ENCODE measurements at regions not wholly inside any gene's neighbourhood (a gene's known extent, or its start where the extent isn't known, plus 50 kb on each side); places are given as distances from the start of the nearest gene placed in this dataset.
"Not testable (repeated sequence)": the region's sequence is repeated elsewhere in the genome, so short reads cannot be mapped to it uniquely, and the experiment has no call there.

DNA sequence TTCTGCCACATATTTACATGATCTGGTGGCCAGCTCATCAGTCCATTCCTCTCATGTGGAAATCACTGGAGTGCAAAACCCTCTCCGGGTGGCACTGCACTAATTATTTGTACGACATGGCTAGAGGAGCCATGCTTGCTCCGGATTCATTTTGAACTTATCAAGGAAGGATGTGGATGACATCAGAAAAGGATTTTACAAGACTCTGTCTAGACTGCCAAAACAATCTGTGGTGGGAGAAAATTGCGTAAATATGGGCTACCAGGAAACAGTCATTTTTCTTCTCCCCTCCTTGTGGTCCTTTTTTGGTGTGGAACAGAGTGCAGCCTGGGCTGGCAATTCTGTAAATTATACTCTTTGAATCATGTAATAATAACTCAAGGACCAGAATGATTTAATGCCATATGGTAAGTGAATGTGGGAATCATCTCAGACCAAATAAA is 123.4 kb upstream of the IFNE start:
- DNase-seq: no peak

DNA sequence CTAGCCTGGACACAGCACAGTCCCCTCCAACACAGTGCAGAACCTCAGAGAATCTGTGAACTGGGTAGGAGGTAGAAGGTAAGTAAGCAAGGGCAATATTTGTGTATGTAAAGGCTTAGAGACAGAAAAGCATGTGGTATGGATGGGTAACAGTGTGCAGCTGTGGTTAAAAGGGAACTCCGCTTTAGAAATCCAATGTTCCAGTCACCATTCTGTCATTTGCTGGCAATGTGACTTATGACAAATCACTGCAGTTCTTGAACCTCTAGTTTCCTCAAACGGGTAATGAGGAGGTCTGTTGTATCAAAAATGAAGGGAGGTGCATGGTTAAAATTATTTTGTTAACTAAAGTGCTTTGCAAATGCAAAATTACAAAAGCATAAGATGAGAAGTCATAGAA is 125.5 kb upstream of the IFNE start:
- no peak for DNase-seq

DNA sequence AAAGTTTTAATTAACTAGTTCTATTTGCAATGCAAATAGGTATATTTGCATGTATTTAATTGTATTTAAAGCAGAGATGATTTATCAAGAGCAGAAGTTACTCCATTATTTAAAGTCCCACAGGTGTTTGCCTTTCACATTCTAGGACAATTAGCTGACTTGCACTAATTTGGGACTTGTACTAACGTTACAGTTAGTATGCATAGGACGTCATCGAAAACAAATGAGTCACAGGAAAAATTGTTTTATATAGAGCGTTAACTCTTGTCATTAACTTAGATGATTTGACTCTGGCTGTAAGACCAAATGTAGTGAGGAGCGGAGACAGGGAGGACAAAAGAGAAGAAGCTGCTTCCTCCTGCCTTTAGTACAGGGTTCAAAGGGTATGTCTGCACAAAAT is 126.1 kb upstream of the IFNE start:
- no peak for DNase-seq

DNA sequence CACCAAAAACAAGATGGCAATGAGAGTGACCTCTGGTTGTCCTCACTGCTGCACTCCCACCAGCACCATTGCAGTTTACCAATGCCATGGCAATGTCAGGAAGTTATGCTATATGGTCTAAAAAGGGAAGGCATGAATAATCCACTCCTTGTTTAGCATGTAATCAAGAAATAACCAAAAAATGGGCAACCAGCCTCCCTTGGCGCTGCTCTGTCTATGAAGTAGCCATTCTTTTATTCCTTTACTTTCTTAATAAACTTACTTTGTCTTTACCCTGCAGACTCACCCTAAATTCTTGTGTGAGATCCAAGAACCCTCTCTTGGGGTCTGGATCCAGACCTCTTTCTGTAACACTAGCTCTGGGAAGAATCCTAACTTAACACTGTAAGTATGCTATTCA is 127.4 kb upstream of the IFNE start:
- no peak for DNase-seq

DNA sequence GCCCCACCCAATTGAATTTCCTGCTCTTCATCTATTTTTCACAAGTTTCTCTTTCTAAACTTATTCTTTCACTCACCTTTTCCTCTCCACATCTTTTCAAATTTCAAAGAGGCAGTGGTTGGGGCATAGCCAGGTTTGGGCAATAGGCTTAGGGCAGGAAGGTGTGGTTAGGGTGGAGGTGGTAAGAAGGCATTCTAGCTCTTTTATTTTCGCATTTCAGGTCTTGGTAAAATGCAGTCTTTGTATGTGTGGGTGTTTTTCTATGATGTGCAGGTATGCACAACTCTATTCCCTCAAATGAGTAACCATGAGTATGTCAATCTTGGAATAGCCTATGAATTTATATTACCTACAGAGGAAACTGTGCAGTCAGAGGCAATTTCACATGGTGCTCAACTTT is 129.8 kb upstream of the IFNE start:
- DNase-seq: peak; percentile 62

DNA sequence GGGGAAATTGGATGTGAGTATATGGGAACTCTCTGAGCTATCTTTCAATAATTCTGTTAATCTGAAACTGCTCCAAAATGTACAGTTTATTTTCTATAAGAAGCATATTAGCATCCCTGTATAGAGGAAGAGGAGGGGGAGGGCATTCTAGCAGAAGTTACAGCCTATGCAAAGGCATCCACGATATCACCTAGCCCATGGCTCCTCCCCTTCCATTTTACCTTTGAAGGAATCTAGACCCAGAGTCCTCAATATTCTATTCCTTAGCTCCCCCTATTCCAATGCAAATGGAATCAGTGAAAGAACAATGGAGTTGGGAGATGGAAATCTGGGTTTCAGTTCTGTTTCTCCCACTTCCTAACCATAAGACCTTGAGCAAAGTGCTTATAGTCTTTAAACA is 132.9 kb upstream of the IFNE start:
- no peak for DNase-seq

DNA sequence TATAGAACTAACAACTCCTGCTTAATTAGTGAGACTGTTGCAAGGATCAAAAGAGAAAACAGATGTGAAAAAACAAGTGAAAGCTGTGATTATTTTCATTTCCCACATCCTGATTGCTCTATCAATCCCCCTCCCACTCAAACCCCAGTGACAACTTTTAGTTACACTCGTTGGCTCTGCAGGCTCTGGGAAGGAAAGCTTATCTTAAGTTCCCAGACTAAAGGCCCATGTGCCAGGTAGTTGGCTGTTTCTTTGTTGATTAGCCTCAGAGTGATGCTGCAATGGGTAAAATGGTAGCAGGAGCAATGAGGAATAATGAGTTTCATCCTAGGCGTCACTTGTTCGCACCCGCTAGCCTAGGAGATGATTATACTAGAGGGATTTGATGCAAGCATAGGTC is 133.3 kb upstream of the IFNE start:
- no peak for DNase-seq

DNA sequence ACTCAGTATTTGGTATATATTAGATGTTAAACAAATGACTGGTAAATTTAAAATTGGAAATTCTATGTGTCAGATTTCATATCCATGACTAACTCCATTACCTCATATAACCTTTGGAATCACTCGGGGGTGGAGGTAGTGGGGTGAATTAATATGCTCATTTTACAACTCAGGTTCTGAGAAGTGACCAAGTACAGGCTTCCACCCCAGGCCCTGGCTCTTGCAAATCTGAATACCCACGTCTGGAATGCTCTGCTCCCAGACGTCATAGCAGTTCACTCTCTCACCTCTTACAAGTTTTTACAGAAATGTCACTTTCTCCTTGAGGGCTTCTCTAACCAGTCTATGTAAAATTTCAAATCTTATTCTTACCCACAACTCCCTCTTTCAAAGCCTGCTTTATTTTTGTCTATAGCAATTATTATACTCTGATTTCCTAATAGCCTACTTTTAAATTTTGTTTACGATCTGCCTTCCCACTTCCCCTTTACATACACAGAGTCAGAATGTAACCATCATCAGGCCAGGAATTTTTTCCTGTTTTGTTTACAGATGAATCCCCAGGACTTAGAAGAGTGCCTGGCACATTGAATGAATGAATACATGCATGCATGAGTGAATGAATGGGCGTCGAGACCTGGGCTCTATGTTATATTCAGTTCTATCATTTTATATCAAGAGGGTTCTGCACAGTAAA is 134.1 kb upstream of the IFNE start:
- DNase-seq: no peak

DNA sequence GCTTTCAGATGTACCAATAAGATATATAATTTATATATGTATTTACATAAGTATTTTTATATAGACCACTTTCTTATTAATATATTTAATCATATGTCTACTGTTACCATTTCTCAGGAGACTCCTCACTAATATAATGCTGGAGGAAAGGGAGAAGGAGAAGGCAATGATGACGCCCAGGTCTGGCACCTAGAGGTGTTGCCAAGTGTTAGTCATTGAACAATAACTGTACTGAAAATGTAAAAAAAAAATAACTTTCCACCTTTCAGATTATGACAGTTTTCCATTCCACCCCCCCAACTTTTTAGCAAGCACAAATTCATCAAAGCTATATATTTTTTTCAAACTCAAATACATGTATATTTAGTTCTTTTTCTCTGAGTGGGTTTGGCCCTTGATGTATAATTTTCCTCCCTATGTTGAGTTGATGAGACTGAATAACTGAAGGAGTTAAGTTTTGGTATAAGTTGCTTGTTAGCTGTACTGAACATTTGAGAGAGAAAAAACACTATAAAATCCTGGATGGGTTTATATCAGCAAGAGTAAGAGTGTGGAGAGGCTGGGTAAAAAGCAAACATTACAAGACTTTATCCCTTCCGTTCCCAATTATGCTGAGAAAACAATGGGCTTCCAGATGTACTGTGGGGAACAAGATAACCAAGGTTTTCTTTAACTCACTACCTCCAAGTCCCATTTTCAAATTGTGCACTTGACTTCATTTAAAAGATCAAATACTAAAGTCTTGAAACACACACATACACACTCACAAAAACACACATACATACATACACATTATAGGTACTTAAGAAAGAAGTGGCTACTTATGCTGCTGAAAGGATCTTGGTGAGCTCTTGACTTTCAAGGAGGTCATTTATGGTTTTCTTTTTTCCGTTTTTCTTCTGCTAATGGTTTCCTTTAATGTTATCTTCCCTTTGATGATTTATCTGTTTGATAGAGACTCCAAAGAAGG is 142.8 kb upstream of the IFNE start:
- no peak for DNase-seq

DNA sequence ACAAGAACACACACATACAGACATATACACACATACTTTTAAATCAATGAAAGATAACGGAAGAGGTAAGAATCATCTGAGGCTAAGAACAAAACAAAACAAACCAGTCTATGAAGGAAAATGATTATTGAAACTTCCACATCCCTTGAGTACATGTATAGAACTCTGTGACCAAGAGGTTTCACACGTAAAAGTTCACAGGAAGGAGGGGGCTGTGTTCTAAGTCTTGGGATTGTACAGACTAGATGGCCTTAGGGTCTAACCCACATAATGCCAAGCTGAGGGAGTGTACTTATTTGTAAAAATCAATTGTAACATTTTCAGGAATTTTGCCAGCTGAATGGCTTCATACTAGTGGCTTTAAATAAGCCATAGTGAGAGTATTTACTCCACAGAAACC is 144.4 kb upstream of the IFNE start:
- DNase-seq: no peak

DNA sequence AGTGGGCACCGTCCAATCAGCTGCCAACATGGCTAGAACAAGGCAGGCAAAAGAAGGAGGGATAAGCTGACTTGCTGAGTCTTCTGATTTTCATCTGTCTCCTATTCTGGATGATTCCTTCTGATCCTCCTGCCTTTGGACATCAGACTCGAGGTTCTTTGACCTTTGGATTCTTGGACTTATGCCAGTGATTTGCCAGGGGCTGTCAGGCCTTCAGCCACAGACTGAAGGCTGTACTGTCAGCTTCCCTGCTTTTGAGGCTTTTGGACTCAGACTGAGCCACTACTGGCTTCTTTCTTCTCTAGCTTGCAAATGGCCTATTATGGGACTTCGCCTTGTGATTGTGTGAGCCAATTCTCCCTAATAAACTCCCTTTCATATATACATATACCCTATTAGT is 146.8 kb upstream of the IFNE start:
- DNase-seq: not testable (repeated sequence)

DNA sequence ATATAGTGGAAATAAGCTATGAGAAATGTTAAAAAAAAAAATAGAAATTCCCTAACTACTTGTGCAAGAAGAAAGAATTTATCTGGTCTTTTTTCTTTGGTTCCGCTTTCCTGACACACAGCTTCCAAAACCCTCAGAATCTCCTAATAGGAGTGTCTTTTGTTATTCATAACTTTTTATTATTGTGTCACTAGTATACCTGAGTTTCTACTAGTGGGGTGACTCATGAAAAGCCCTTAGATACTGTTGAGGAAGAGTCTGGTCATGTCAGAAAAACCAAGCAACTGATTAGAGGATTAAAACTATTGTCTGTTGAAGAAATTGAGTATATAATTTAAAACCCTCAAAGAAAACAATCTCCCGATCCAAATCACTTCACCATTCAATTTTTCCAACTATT is 152.8 kb upstream of the IFNE start:
- DNase-seq: no peak

DNA sequence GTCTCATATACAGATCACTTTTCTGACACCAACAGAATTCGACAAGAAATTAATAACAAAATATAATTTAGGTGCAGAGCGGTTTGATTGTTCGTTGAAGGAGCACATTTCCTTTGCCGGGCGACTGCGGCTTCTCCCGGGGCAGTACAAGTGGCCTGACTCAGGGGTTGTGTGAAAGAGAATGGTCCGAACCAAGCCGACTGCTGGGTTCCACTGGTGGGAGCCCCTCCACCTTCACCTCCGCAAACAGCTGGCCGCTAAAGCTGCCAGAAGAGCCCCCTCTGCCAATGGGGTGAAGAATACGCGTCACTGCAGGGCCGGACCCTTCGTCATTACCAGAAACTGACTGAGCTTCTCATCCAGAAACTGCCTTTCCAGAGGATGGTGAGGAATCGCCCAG is 156.0 kb upstream of the IFNE start:
- no peak for DNase-seq

DNA sequence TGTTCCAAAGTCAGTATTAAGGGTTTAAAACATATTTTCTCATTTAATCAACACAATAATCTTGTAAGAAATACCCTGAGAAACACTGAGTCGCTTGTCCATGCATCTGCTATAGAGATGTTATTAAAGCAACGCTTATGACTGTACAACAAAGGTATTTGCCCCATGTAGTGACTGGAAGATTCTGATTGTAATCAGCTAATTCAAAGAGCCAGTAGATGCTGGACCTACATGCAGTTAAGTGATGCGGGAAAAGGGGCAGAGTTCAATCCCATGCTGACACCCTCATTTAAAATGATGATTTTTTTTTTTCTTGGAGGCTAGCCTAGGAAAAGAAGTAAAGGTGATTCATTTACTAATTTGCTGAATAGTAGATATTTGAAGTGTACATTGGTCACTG is 149.3 kb upstream of the MTAP start:
- no peak for DNase-seq

DNA sequence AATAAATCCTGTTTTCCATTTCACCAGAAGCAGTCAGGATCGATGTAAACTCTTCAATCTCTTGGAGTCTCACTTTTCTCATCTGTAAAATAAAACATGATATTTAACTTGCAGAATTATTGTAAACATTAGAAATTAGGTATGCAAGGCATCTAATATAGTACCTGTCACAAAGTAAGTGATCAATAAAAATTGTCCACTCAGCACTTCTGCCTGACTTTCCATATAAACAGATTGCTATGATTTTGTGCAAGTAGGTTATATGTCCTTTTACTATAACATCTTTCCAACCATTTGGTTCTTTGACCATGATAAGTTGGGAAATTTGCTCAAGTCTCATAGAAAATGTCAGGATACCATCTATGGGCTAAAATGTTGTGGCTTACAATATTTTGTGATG is 148.8 kb upstream of the MTAP start:
- no peak for DNase-seq

DNA sequence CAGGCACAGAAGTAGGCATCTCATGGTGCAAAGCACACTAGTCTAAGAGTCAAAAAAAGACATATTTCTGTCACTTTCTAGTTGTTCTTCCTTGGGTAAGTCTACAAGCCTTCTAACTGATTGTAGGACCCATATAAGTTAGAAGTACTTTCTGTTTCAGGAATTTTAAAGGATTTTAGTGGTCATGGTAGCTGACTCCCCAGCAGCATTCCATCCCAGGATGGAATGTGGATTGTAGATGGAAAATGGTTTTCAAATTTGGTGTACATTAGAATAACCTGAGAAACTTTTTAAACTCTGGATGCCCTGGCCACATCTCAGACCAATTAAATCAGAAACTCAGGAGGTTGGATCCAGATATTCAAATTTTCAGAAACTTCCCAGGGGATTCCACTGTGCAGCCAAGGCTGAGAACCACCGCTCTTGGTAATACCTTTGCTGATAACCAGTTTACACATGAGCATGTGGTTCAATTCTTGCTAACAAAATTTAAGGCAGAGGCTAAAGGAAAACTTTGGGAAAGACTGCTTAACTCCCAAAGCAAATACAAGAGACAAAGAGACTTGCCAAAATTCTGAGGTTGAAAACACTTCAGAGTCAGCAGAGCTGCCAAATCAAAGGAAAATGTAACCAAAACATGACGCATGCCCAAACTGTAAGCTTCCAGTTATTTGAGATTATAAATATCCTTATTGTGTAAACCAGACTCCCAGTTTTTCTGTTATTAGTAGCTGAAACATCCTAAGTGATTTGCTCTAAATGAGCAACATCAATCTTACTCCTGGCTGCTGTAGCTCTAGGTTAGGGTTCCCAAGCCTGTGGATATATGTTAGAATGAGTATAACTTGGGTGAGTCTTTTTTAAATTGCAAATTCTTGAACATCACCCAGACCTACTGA is 145.4 kb upstream of the MTAP start:
- no peak for DNase-seq

DNA sequence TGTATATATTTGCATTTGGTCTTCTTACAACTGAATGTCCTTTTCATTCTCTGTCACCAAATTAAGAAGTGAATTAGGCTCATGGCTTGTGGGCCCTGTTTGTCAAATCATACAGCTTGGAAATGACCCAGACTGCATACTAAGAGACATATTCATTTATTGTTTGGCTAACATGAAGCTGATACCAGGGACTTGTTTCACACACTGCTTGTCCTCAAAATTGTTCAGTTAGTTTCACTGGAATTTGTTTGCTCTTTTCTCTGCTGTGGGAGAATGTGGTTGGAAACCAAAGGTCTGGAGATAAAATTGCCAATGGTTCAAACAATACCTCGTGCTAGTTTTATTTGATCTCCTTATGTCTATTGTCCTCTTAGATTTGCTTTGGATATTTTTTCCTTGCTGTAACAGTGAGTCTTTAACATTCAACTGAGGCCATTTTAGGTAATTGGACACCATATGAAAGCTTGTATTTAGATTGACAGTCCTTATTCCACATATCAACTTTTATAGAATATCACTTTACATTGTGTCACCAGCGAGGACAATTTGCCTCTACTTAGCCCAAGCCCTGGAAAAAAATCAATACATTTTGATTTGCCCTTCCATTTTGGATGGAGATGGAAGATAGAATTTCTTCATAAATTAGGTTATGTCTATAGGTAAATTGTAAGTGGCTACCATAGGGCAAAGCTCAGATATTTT is 144.3 kb upstream of the MTAP start:
- DNase-seq: no peak

DNA sequence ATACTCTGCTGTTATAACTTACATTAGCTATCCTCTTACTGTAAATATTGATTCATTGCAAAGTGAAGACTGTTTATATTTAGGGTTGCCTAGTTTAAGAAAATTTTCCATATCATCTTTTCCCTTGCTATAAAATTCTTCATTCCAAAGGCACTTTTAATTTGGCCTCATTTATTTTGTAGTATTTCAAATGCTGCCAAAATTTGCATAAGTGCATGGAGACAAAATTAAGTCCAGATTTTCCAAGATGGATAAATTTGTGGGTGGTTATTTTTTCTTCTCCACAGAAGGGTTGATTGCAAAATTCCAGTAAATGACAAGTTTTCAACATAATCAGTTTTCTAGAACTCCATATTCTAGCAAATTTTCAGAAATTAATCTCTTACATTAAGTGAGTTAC is 141.5 kb upstream of the MTAP start:
- DNase-seq: no peak

DNA sequence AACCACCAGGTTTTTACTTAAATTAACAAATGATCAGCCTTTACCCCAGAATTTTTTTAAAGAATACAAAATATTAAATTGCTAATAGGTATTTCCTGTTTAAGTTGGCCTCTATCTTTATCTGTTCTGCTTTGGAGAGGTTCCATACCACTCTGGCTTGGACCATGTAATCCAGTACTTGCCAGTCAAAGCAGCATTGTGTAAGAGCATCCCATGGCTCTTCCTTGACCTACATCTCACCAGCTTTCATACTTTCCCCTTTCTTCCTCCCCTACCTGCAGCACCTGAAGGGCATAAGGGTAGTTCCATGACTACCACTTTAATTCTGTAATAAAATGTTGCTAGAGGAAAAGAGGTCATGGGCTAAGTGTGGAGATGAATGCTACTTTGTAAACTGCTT is 140.8 kb upstream of the MTAP start:
- DNase-seq: no peak

DNA sequence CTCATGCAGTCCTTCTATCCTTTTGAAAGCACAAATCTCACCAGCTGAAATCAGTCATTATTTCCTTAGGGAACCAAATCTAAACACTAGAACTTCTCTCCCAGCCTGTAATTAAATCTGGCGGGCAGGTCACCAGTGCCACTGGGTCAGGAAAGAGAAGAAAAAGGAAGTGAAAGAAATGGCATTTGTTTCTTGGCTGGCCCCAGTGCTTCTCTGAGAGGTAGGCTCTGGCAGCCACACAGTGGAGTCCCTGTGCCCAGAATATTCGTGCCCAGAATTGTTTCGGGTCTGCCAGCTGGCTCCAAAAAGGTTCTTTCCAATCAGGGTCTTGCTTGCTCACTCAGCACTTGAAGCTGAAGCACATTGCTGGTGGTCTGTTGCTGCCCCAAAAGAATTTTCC is 133.9 kb upstream of the MTAP start:
- DNase-seq: no peak

DNA sequence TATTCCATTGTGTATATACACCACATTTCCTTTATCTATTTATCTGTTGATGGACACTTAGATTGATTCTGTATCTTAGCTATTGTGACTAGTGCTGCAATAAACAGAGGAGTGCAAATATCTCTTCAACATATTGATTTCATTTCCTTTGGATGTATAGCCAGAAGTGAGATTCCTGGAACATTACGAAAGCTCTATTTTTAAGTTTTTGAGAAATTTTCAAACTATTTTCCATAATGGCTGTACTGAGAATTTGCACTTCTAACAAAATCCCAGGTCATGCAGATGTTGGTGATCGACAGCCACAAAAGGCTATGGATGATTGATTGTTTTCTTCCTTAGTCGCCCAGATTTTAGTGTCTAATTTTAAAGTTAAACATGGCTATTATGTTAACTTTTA is 132.7 kb upstream of the MTAP start:
- DNase-seq: no peak

DNA sequence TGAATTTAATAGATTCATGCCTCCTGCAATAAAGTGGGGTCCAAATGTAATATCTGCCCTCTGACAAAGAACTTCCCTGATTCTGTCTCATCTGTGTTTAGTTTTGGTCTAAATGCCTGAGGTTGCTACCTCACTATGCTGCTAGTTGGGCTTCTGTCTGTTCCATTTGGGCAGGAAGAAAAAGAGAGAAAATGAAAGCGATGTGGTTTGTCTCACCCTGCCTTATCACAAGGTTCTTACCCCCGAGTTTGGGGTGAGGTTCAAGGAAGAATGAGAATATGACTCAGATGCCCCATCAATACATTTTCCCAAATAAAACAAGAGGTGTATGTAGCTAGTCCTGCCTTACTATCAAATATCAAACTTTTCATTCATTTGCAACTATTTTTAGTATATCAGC is 132.1 kb upstream of the MTAP start:
- no peak for DNase-seq

DNA sequence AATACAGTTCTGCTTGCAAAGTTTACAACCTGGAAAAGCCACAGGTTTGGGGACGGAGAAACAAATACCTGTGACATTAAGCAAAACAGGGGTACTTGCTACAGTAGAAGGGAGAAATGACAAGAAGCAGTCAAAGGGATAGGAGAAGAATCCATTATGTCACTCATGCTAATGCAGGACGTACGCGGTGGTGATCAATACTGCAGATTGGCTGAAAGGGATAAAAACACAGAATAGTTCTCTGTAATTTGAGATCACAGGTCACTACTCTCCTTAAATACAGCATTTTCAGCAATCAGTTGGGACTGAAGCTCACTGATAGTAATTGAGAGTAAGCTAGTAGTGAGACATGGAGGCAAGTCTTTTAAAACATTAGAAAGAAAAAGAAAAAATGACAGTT is 130.3 kb upstream of the MTAP start:
- DNase-seq: no peak

Measured in activated effector memory CD4-positive, alpha-beta T cell treated with anti-CD3 and anti-CD28 coated beads, Interleukin-2, amount 50 U/mL, for 16 hours (primary cell).